HG03520 (cell line): ENCODE measurements at regions not wholly inside any gene's neighbourhood (a gene's known extent, or its start where the extent isn't known, plus 50 kb on each side); places are given as distances from the start of the nearest gene placed in this dataset.

Experiments used
- ATAC-seq: cut with Tn5 transposase; IDR thresholded peaks from one replicate; pipeline ENCODE4 v1.9.1; 2021; ENCODE audit warnings: mild to moderate bottlenecking, moderate library complexity; ENCODE audit not compliant: unreplicated experiment

DNA sequence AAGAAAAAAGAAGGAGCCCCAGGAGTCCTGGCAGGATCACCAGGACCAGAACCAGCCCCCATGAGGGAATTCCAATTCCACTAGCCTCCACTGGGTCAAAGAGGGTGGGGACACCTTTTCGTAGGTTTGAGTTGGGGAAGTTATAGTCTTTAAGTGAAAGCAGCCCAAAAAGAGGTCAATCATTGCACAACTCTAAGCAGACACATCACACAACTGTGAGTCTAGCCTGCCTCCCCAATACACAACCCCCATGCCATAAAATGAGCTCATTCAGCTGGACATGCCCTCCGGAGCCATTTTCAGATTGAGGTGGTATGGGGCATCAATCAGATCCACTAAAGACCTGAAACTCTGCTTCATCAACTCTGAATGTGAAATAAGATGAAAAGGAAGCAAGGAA, 179.9 kb downstream of the NPHP4 start:
- ATAC-seq: no peak

DNA sequence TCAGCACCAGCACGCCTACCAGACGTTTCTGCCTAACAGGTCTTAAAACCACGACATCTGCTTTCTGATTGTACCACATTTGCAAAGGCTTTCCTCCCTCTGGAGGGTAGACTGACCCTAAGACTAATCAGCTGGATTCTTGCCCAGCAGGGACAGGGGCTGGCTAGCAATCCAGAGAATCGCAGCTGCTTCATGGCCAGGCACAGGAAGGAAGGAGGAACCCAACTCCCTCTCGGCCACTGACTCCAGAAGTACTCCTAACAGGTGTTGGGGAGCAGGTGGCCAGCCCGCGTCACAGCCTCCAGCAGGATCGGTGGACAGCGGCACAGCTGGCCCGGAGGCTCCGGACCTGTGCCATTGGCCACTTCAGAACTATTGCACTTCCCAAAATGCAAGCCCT, 180.8 kb downstream of the NPHP4 start:
- ATAC-seq: no peak

DNA sequence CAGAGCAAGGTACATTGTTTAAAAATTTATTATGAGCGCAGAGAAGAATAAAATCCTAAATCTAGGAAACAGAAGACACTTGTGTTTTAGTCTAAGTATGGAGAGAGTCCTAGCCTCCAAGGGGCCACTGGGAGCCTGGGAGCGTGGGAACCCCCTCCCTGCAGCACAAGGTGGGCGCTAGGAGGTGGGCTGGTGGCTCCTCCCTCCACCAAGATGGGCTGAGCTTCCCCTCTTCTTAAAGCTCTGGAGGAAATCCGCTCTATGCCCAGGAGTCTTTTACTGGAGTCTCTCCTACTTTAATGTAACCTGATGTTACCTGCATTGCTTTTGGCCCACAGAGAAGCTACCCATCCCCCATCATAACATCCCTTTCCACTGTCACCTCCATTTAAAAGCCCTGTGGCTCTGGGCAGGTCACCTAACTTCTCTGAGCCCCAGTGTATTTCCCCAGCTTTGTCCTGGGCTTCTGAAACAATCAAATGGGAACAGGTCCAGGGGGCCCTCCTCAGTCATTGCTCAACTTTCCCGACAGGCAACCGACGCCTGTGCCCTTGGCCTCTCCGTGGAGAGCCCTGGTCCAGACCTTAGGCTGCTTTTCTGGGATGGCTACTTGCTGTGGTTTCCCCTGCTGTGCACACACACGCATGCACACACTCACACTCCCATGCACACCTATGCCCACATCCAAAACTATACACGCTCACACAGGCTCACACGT, 181.5 kb downstream of the NPHP4 start:
- ATAC-seq: no peak

DNA sequence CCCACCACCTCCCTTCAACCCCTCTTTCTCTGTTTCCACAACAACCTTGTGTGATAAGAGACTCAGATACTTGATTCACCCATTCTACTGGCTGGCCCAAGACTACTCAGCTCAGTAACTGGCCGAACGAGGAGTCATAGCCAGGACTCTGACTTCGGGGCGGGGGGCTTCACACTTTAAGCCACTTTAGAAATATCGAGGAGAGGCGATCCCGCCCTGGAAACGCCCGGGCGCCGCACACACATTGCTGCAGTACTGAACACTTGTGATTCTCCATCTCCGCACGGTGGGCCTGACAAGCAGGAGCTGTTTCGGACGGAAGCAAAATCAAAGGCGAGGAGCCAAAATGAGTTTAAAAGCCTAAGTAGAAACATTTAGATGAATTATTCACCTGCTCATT, 182.1 kb downstream of the NPHP4 start:
- no peak for ATAC-seq

DNA sequence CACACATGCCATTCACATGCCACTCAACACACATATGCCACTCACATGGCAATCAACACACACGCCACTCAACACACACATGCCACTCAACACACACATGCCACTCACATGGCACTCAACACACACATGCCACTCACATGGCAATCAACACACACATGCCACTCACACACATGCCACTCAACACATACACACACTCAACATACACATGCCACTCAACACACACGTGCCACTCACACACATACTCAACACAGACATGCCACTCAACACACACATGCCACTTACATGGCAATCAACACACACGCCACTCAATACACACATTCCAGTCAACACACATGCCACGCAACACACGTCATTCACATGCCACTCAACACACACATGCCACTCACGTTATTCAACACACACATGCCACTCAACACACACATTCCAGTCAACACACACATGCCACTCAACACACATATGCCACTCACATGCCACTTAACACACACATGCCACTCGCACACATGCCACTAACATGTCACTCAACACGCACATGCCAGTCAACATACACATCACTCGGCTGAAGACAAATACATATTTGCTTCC, 182.9 kb downstream of the NPHP4 start:
- ATAC-seq: no peak

DNA sequence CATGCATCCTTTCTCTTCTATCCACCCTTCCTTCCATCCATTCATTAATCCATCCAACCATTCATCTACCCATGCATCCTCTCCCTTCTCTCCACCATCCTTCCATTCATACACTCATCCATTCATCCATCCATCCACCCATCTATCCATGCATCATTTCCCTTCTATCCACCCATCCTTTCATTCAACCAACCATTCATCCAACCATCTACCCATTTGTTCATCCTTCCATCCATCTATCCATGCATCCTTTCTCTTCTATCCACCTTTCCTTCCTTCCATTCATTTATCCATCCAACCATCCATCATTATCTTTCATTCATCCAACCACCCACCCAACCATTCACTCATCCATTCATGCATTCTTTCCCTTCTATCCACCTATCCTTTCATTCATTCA, 188.4 kb downstream of the NPHP4 start:
- ATAC-seq: no peak

DNA sequence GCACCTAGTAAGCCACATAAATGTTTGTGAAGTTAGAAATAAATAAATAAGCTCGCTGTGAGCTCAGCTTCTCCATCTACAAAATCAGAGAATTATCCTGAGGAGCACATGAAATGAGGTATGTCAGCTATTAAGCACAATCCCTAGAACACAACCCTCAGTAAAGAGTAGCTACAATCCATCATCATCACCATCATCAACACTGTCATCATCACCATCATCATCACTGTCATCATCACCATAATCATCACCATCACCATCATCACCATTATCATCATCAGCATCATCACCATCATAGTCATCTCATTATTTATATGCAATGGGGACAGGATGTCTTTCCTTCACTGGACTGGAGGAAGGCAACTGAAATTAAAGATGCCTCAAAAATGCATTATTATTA, 189.6 kb downstream of the NPHP4 start:
- ATAC-seq: no peak

DNA sequence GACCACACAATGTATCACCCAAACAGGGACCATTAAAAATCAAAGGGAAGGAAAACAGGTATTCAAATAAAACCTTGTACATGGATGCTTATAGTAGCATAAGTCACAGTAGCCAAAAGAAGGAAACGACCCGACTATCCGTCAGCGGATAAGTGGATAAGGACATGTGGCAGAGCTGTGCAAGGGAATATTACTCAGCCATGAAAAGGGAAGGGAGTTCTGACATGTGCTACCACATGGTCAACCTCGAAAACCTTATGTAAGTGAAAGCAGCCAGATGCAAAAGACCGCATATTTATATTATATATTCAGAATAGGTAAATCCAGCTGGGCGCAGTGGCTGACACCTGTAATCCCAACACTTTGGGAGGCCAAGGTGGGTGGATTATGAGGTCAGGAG, 193.3 kb downstream of the NPHP4 start:
- no peak for ATAC-seq

DNA sequence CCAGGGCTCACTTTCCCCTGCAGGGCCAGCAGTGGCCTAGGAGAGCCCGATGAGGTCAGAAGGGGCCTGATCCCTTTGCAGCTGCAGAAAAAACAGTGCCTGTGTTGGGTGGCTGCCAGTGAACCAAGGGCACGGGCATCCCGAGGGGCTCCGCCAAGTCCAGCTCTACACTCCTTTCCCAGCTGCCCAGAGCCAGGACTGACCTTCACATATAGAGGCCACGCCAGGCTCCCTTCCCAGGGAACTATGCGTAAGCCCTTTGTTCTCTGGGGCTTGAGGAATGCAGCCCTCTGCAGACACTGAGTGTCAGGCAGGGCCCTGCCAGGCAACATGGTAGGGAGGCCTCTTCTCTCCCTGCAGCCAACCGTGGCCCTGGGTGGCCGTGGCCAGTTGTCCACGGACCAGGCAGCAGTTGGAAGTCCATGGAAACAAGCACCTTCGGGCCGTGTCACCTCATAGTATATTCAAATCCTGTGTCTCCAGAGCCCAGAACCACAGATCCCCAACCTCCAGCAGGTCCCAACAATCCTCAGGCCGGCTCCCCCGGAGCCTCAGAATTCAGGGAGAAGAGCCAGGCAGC, 194.0 kb downstream of the NPHP4 start:
- ATAC-seq: no peak

DNA sequence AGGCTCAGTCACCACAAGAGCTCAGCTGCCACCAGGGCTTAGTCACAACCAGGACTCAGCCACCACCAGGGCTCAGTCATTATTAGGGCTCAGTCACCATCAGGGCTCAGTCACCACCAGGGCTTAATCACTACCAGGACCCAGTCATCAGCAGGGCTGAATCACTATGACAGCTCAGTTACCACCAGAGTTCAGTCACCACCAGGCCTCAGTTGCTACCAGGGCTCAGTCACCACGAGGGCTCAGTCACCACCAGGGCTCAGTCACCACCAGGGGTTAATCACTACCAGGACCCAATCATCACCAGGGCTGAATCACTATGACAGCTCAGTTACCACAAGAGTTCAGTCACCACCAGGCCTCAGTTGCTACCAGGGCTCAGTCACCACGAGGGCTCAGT, 196.2 kb downstream of the NPHP4 start:
- no peak for ATAC-seq

DNA sequence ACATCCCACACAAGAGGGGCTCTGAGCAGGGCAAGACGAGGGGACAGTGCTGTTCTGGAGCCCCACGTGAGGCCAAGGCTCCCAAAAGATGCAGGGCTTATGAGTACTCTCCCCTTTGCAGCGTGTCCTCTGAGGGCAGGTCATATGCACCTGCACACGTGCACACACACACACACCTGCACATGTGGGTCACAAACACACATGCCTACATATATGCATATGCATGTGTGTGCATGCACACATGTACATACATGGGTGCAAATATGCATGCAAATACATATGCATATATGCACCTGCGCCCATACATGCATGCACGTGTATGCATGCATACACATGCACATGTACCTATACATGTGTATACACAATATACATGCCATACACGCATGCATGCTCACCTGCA, 197.9 kb downstream of the NPHP4 start:
- ATAC-seq: no peak

DNA sequence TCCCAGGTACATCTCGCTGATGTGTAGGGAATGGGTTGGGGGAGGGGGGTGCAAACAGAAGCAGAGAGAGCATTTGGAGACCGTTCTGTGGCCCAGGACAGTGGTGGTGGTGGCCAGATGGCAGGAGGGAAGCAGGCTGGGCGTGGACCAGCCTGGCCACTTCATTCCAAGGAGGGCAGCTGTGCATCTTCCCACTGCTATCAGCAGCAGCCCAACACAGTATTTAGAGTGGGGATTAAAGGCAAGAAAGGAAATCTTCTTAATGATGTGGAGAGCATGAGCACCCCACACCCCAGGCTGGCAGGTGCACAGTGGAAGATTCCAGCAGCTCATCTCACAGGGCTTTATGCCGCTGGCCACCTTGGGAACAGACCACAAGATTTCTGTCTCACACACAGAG, 198.7 kb downstream of the NPHP4 start:
- no peak for ATAC-seq

DNA sequence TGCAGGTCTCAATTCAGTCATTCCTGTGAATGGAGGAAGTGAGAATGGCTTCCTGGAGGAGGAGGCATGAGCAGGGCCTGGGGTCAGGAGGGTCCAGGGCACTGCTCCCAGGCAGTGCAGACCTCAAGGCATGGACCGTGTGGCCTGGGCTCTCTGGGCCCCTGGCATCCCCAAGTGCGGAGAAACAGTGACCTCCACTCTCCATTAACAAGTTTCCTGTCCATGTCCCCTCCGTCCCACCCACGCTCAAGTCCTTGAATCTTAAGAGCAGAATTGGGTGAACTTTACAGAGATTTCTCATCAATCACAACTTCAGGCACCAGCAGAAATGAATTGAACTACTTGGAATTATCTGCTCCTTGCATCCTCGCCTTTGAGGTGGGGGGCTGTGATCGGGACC, 211.1 kb downstream of the NPHP4 start:
- ATAC-seq: no peak

DNA sequence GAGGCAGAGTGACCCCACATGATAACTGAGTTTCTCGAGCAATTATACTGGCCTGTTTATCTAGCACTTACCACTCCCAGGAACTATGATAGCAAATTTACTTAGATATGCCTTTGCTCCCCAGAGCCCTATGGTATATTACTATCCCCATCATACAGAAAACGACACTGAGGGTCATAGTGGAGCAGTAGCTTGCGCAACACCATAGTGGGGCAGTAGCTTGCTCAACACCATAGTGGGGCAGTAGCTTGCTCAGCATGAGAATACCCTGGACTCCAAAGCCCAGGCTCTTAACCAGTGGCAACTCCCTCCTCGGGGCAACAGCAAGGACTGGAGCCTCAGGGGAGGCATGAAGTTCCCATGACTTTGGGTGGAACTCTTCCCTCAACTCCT, 211.9 kb downstream of the NPHP4 start:
- ATAC-seq: no peak

DNA sequence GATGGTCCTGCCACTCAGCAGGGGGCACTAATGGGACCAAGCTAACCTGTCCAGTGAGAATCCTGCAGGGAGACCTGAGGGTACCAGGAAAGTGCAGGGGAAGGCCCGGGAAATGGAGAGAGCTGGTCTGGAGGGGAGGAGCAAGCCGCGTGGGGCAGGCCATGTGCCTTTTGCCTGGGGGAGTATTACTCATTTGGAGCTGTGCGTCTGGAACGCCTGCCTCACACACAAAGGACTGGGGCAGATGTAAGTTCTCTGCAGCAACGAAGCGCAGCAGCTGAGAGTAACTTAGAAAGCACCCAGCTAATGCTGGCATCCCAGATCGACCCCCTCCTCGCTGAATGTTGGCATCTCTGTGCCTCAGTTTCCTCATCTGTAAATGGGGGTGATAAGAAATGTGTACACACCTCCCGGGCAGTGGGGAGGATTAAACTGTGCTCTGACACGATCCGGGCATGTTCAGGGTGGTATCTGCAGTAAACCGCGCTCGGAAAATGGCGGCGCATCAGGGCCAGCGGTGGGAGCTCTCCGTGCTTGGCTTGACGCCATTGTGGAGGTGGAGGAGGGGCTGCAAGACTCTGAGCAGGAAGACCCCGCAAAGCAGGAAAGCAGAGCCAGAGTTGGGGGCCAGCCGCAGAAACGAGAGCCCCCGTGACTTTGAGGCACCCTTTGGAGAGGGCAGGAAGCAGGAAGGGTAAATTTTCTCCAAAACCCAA, 212.5 kb downstream of the NPHP4 start:
- ATAC-seq: no peak

DNA sequence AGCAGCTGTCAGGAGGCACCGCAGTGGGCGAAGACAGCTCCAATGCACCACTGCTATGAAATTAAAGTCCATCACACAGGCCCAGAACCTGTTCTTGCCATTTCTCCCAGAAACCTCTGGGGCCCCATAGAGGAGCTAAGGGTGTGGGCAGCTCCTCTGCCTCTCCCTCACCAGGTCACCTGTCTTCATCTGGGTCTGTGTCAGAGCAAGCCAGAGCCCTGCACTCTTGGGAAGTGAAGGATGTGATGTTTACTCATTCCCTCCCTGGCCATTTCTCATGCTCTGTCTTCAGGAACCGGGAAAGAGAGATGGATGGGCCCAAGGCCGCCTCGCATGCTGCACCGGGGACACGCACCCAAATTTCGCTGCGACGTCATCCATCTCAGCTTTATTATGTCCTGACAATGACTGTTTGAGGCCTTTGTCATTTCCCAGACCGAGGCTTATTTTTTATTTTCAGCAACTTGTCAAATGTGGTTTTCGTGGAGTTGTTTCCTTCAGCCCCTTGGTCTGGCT, 216.1 kb downstream of the NPHP4 start:
- ATAC-seq: no peak

DNA sequence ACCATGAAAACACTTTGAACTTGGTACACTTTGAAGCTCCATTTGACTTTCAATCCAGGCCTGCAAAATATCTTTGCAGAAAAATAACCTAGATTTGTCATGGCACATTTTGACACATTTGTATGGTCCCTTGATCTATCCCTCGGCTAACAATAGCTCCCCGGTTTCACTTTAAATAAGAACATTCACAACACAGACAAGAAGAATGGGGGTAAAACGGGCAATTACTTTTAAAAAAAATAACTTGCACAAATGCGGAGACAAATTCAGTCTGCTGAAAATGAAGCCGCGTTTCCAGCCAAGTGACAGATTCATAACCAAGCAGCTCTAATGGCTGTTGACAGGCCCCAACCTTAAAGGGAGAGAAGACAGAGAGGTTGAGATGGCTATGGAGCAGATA, 218.2 kb downstream of the NPHP4 start:
- no peak for ATAC-seq

DNA sequence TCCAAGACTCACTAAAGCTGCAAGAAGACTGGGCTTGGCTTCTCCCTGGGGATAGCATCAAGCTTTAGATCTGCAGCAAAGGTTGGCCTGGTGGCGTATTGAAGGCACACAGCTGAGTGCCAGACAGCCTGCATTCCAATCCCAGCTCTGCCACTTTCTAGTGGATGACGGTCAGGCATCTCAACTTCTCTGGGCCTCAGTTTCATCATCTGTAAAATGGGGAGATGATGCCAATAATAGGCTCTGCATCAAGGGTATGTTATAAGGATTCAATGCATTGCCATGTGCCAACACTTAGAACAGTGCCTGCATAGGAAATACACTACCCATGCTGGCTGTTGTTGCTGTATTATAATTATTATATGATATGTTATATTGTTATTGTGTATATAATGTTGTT, 220.4 kb downstream of the NPHP4 start:
- no peak for ATAC-seq

DNA sequence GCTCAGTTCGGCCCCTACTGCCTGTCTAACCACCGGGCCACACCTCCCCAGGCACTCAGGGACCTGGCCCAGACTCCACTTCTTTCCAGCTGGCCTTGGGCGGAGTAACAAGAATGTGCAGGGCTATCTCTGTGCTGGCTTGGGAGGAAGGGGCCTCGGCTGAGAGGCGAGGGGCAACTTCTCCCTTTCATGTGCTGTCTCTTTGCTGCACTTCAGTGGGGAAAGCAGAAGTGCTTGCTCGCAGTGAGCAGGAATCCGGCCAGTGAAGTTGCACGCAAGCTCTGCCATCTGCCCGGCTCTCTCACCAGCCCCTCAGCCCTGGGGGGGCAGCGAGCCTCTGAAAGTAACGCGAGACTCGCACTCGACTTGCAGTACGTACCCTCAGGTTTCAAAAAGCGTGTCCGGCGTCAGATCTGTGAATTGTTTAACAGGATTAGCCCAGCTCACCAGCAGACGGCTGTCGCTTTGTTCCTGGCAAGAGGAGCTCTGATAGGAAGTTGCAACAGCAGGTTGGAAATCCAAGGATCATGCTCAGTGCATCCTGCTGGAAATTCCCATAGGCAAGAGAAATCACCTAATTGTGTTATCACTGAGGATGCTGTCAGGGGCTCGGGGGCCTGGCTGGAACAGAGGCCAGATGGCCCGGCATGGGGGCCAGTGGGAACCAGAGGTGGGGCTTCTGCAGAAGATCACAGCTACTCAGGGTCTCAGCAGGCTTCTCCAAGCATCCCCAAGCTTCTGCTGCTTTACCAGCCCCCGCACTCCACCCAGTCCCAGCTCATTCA, 221.1 kb downstream of the NPHP4 start:
- ATAC-seq: no peak

DNA sequence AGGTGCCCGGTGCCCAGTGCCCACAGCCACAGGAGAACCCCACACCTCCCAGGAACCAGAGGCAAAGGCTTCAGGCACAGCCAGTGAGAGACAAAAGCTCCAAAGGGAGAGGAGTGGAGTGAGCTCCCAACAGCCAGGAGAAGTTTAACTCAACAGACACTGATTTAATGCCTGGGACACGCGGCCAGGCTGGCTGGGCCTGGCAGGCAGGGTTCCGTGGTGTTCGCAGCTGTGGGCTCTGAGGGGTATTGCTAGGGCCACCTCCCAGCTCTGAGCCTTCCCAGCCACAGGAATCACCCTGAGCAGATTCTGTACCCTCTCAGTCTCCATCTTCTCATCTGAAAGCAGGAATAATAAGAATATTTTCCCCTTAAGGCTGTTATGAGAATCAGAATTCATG, 222.5 kb downstream of the NPHP4 start:
- ATAC-seq: no peak

DNA sequence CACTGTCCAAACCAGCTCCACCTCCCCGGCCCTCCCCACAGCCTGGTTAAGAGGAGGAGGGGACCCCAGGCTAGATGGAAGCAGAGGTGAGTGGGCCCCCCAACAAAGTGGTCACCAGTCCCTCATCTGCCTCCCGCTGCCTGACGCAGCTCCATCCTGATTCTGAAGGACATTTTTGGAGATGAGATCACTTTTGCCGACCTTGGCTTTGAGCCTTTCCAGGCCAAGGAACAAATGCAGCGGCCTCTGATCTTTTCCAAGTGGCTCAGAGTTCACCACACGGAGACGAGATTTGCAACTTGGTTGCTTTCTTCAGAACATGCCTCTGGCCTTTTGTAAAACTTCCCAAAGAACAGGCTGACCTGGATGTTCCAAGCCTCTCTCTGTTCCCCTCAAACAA, 223.1 kb downstream of the NPHP4 start:
- ATAC-seq: no peak
